ENCODE measurements at regions not wholly inside any gene's neighbourhood (a gene's known extent, or its start where the extent isn't known, plus 50 kb on each side); places are given as distances from the start of the nearest gene placed in this dataset.

- H3K9me3 ChIP-seq: no peaks in the 10 kb centered on the region
- intact Hi-C loops (cut with DNase I): no loop called here
- H3K36me3 ChIP-seq: peaks cover 0 to 4% (median 0%) of the 10 kb centered on the region in 4 donors
- H3K27me3 ChIP-seq: no peaks in the 10 kb centered on the region
- H3K4me3 ChIP-seq: no peak overlapping the region
- no peaks in the 10 kb centered on the region for H3K4me1 ChIP-seq
- WGBS, 2 donors: 82 to 86% methylated on average over 38 of the region's 38 CpGs
- H3K27ac ChIP-seq: no peak overlapping the region
- no peak for DNase-seq
- TF ChIP-seq POLR2AphosphoS5 (IDR thresholded peaks at IDR 0.05) (no peak), POLR2A (IDR thresholded peaks at IDR 0.05) (no peak), CTCF (IDR thresholded peaks at IDR 0.05) (no peak), EP300 (IDR thresholded peaks at IDR 0.05) (no peak)
Measured at GRCh38 chr10:132134241-132135052, 52.3 kb upstream of the DPYSL4 start.

- DNase-seq: peak; percentile 57
- Histone ChIP-seq H3K36me3 (peaks cover 0 to 4% (median 0%) of the 10 kb centered on the region in 4 donors), H3K9me3 (no peaks in the 10 kb centered on the region), H3K27ac (no peak overlapping the region), H3K27me3 (no peaks in the 10 kb centered on the region), H3K4me1 (no peaks in the 10 kb centered on the region), H3K4me3 (no peak overlapping the region)
- intact Hi-C loops (cut with DNase I): no loop called here
- TF ChIP-seq EP300 (IDR thresholded peaks at IDR 0.05) (no peak), POLR2AphosphoS5 (IDR thresholded peaks at IDR 0.05) (no peak), CTCF (IDR thresholded peaks at IDR 0.05) (no peak), POLR2A (IDR thresholded peaks at IDR 0.05) (no peak)
- 88 to 89% methylated on average over 39 of the region's 39 CpGs for WGBS, 2 donors
Measured at GRCh38 chr10:132135053-132135872, 51.5 kb upstream of the DPYSL4 start.

GRCh38 chr10:132136097-132136521, 50.6 kb upstream of the DPYSL4 start:
- H3K27me3 ChIP-seq: no peaks in the 10 kb centered on the region
- DNase-seq: peak; percentile 59
- TF ChIP-seq POLR2A (IDR thresholded peaks at IDR 0.05) (no peak), EP300 (IDR thresholded peaks at IDR 0.05) (no peak), POLR2AphosphoS5 (IDR thresholded peaks at IDR 0.05) (no peak)
- WGBS, 2 donors: 82 to 84% methylated on average over 22 of the region's 22 CpGs
- intact Hi-C loops (cut with DNase I): no loop called here
- peaks cover 0 to 4% (median 0%) of the 10 kb centered on the region in 4 donors for H3K36me3 ChIP-seq
- H3K4me1 ChIP-seq: no peaks in the 10 kb centered on the region
- no peak overlapping the region for H3K27ac ChIP-seq
- H3K9me3 ChIP-seq: no peaks in the 10 kb centered on the region
- H3K4me3 ChIP-seq: no peak overlapping the region

GRCh38 chr10:132136689-132137088, 50.1 kb upstream of the DPYSL4 start:
- TF ChIP-seq POLR2A (IDR thresholded peaks at IDR 0.05): no peak
- no peak for TF ChIP-seq CTCF (IDR thresholded peaks at IDR 0.05)
- no peak for TF ChIP-seq EP300 (IDR thresholded peaks at IDR 0.05)
- no peak for TF ChIP-seq POLR2AphosphoS5 (IDR thresholded peaks at IDR 0.05)
- H3K4me3 ChIP-seq: no peak overlapping the region
- no peak overlapping the region for H3K27ac ChIP-seq
- no peaks in the 10 kb centered on the region for H3K4me1 ChIP-seq
- H3K36me3 ChIP-seq: peaks cover 0 to 4% (median 0%) of the 10 kb centered on the region in 4 donors
- 79 to 84% methylated on average over 10 of the region's 10 CpGs for WGBS, 2 donors
- H3K27me3 ChIP-seq: no peaks in the 10 kb centered on the region
- peak; percentile 45 for DNase-seq
- intact Hi-C loops (cut with DNase I): no loop called here
- no peaks in the 10 kb centered on the region for H3K9me3 ChIP-seq
